NCI-H1105 (cell line): ENCODE measurements at regions not wholly inside any gene's neighbourhood (a gene's known extent, or its start where the extent isn't known, plus 50 kb on each side); places are given as distances from the start of the nearest gene placed in this dataset.
"Not testable (repeated sequence)": the region's sequence is repeated elsewhere in the genome, so short reads cannot be mapped to it uniquely, and the experiment has no call there.

Experiments
- DNase-seq: peaks from one replicate; lab custom pipeline; 2025; lab: John Stamatoyannopoulos, UW

GRCh38 chr5:168128557-168128956, 162.9 kb upstream of the WWC1 start:
- DNase-seq = no peak

DNA sequence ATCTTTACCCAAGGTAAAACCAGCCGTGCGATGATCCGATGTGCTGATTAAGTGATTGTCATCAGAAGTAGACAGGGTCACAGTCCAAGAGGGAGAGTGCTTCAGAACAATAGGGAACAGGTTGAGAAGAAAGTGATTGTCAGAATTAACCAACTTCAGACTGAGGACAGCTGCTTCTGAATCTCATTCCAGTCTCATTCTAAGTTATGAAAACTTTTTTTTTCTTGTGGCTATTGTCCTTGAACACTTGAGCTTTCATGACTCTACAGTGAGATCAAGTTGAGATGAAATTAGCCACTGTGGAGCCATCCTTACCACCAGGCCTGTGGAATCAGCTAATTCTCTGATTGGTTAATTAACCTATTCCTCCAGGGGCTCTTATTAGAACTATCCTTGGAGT, 159.9 kb upstream of the WWC1 start:
- no peak for DNase-seq

DNA sequence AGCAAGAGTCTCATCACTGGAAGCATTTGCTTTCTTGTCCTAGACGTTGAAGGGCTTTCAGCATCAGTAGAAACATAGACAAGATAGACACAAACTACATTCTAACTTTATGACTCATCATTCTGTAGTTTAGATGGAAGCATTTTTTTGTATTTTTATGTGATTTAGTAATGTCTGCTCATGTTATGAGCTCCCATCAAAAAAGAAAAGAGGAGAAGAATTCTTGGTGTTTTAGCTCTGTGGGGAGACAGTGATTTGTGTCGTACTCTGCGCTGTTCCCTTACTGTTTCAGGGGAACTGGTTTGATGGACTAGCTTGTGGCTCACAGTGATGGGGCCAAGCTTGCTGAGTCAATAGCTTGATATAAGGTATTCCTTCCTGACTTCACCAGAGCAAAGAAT, 159.2 kb upstream of the WWC1 start:
- no peak for DNase-seq

- no peak for DNase-seq
Observed at GRCh38 chr5:168135897-168136296, 155.5 kb upstream of the WWC1 start.

GRCh38 chr5:168136340-168136739, 155.1 kb upstream of the WWC1 start:
- DNase-seq = no peak

GRCh38 chr5:168137265-168137664, 154.2 kb upstream of the WWC1 start:
- no peak for DNase-seq

DNA sequence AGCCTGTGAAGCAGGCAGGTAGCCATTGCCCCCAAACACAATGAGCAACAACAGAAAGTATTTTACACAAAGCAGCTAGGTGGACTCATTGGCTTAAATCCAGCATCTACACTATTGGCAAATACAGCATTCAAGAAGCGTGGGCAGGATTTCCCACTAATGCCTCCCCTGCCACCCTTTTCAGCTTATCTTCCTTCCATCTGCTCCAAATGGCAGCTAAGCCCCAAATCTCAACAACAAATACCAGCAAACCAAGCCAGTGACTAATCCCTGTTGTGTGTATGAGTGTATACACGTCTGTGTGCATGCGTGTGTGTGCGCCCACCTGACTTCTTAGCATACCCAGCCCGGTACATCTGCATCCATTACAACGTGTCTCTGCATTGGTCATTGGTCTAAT, 151.2 kb upstream of the WWC1 start:
- DNase-seq = no peak

GRCh38 chr5:168142402-168142801, 149.0 kb upstream of the WWC1 start:
- no peak for DNase-seq

DNA sequence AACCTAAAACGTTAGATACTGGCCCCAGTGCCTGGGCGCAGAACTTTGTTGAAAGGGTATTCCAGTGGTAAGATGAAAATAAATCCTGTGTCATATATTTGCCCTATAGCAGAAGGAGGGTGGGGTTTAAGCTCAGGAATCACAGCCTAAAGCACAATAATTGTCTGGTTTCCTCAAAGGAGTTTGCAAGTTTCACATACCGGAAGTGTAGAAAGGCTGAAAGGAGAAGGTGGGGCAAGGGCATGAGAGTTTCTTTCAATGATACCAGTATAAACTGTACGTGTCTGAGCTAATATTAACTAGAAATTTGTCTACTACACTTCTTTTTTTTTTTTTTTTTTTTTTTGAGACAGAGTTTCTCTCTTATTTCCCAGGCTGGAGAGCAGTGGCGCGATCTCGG, 147.9 kb upstream of the WWC1 start:
- not testable (repeated sequence) for DNase-seq

DNA sequence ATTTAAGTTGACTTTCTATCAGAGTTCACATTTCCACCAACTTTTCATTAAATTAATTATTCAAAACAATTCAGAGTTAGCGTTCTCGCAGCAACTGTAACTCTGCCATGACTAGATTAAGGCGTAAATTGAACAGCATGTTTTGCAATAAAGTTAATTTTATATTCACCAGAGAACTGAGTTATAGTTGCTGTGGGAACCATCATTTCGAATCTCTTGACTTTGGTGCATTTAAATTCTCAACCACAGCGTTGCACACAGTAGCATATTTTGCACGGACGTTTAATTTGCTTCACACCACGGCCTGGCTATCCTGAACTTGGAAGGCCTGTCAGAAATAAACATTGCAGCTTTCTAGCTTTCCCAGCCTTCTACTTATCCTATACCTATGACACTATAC, 144.3 kb upstream of the WWC1 start:
- no peak for DNase-seq

DNA sequence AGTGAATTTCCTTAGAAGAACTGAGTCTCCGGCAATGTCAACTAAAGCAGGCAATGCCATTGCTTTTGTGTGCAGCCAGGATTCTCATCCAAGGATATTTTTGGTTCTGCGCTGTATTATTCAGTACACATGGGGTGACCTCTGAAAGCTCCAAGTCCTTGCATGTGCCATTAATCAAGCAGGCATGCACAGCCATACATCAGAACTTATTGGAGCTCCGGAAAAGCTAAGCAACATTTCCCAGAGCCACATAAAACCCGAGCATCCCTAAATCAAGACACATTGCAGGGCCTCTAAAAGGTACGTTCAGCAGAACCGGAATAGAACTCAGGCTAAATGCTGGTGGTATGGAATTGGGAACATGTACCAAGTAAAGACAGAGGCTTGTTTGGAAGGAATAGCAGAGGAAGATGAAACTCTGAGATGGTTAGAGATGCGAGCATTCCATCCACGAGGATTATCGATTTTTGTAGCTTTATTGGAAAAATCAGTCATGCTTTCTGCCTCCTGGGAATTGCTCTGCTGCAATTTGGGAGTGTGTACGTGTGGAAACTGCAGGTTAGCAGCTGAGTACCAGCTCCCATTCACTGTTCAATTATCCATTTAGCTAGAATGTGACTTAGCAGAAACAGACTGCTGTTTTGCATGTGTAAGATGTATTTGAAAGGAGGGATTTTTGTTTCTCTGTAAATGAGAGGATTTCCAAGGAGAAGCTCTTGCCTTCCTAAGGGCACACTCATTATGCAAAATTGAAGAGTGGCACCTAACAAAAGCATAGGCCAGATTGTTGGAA, 143.7 kb upstream of the WWC1 start:
- no peak for DNase-seq

- DNase-seq = no peak
Observed at GRCh38 chr5:168151041-168151440, 140.4 kb upstream of the WWC1 start.

DNA sequence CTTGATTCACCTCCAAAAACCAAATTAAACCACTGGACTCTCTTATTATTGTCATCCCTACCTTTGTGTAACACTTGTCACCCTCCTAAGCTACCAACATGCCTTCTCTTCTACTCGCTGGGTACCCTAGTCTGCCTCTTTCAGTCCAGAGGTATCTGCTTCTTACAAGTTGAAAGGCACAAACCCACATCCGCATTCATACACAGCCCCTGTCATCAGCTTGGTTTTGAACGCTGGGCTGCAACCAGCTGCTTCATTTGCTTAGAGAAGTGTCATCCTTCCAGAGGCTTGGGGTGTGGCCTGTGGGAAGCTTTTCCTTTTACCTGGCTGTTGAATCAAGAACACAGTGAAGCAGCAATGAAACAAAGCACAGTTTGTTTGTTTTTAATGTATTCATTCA, 138.8 kb upstream of the WWC1 start:
- DNase-seq = no peak

DNA sequence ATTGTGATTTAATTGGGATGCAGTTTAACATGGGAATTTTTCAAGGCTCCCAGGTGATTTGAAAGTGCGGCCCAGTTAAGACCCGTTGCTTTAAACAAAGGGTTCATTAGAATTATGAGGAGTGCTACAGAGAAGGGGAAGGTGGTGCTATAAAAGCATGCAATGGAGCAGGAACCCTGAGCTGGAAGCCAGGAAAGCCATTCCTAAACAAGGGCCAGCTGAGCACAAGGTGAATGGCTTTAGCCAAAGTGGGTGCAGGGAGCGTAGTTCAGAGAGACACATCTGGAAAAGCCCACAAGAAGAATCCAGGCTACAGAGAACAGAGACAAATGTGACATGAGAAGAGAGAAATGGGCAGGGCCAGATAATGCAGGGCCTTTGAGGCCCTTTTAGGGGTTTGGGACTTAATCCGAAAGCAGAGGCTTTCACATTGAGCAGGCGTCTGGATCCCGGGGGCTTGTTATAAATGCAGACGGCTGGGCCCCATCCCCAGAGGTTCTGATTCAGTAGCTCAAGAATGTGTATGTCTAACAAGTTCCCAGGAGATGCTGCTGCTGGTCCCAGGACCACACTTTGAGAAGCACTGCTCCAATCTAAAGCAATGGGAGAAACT, 138.1 kb upstream of the WWC1 start:
- DNase-seq = no peak

DNA sequence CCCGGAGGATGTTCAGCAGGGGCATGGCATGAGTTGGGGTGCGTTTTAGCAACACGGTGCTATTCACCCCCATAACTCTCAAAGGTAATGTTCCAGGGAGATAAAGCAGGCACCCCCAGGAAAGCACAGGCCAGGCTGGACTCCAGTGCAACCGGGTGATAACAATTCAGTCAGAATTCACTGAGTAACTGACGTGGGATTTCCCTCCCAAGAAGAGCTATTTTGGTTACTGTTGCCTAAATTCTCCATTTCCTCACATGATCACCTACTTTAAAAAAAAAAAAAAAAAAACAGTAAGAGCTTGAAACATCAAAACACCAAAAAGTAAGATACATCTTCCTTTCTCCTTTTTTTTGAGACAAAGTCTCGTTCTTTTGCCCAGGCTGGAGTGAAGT, 137.6 kb upstream of the WWC1 start:
- DNase-seq = no peak

- no peak for DNase-seq
Observed at GRCh38 chr5:168155585-168155984, 135.9 kb upstream of the WWC1 start.

DNA sequence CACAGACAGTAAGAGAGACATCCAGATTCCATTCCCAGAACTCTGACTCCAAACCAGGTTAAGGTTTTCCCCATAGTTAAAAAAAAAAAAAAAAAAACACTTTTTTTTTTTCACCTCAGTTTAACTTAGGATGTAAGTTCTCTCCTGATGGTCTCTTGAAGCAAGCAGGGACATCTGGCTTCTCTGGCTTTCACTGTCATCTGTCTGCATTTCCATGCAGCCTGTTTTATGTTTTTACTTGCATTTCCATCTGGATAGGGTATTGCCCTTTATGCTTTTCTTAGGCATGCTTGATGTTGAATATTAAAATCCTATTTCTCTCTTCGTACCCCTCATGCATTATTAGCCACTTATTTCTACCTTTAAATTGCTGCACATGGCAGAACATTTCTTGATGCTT, 135.3 kb upstream of the WWC1 start:
- no peak for DNase-seq

- DNase-seq = no peak
Observed at GRCh38 chr5:168157141-168157540, 134.3 kb upstream of the WWC1 start.

- peak; percentile 29 for DNase-seq
Observed at GRCh38 chr5:168159425-168159824, 132.0 kb upstream of the WWC1 start.

- peak; percentile 10 for DNase-seq
Observed at GRCh38 chr5:168162464-168162863, 129.0 kb upstream of the WWC1 start.

GRCh38 chr5:168163966-168164365, 127.5 kb upstream of the WWC1 start:
- no peak for DNase-seq

GRCh38 chr5:168165221-168165914, 126.1 kb upstream of the WWC1 start:
- peak; percentile 20 for DNase-seq

GRCh38 chr5:168165977-168166376, 125.5 kb upstream of the WWC1 start:
- no peak for DNase-seq
